ENCODE measurements at regions not wholly inside any gene's neighbourhood (a gene's known extent, or its start where the extent isn't known, plus 50 kb on each side); places are given as distances from the start of the nearest gene placed in this dataset.

- no peak for DNase-seq
Measured at GRCh38 chr6:21426841-21427490, 166.6 kb upstream of the SOX4 start.

- no peak for DNase-seq
Measured at GRCh38 chr6:21429291-21429690, 164.3 kb upstream of the SOX4 start.

- no peak for DNase-seq
Measured at GRCh38 chr6:21431526-21431925, 162.0 kb upstream of the SOX4 start.

- DNase-seq = no peak
Measured at GRCh38 chr6:21436625-21437024, 156.9 kb upstream of the SOX4 start.

GRCh38 chr6:21437581-21437980 is 156.0 kb upstream of the SOX4 start:
- no peak for DNase-seq

- DNase-seq = no peak
Measured at GRCh38 chr6:21438237-21438985, 155.1 kb upstream of the SOX4 start.

GRCh38 chr6:21438986-21439352 is 154.6 kb upstream of the SOX4 start:
- DNase-seq = no peak

GRCh38 chr6:21441386-21441785 is 152.2 kb upstream of the SOX4 start:
- no peak for DNase-seq

- DNase-seq = no peak
Measured at GRCh38 chr6:21442874-21443273, 150.7 kb upstream of the SOX4 start.

GRCh38 chr6:21444711-21445260 is 148.8 kb upstream of the SOX4 start:
- DNase-seq = no peak

GRCh38 chr6:21447987-21448386 is 145.6 kb upstream of the SOX4 start:
- DNase-seq = no peak

GRCh38 chr6:21448485-21449109 is 145.0 kb upstream of the SOX4 start:
- no peak for DNase-seq

GRCh38 chr6:21450149-21450548 is 143.4 kb upstream of the SOX4 start:
- DNase-seq = no peak

- DNase-seq = no peak
Measured at GRCh38 chr6:21450628-21451027, 142.9 kb upstream of the SOX4 start.

GRCh38 chr6:21451546-21452013 is 142.0 kb upstream of the SOX4 start:
- no peak for DNase-seq

- DNase-seq = no peak
Measured at GRCh38 chr6:21454262-21454661, 139.3 kb upstream of the SOX4 start.

- DNase-seq = no peak
Measured at GRCh38 chr6:21455071-21455470, 138.5 kb upstream of the SOX4 start.

GRCh38 chr6:21457647-21458046 is 135.9 kb upstream of the SOX4 start:
- no peak for DNase-seq

GRCh38 chr6:21459641-21460040 is 133.9 kb upstream of the SOX4 start:
- no peak for DNase-seq

- no peak for DNase-seq
Measured at GRCh38 chr6:21461844-21462518, 131.6 kb upstream of the SOX4 start.

- no peak for DNase-seq
Measured at GRCh38 chr6:21462519-21462852, 131.1 kb upstream of the SOX4 start.

- DNase-seq = no peak
Measured at GRCh38 chr6:21467091-21467490, 126.5 kb upstream of the SOX4 start.

GRCh38 chr6:21468461-21468860 is 125.1 kb upstream of the SOX4 start:
- peak; percentile 27 for DNase-seq

Data from skin of body (tissue), 1 donor.